ENCODE measurements at regions not wholly inside any gene's neighbourhood (a gene's known extent, or its start where the extent isn't known, plus 50 kb on each side); places are given as distances from the start of the nearest gene placed in this dataset.

DNA sequence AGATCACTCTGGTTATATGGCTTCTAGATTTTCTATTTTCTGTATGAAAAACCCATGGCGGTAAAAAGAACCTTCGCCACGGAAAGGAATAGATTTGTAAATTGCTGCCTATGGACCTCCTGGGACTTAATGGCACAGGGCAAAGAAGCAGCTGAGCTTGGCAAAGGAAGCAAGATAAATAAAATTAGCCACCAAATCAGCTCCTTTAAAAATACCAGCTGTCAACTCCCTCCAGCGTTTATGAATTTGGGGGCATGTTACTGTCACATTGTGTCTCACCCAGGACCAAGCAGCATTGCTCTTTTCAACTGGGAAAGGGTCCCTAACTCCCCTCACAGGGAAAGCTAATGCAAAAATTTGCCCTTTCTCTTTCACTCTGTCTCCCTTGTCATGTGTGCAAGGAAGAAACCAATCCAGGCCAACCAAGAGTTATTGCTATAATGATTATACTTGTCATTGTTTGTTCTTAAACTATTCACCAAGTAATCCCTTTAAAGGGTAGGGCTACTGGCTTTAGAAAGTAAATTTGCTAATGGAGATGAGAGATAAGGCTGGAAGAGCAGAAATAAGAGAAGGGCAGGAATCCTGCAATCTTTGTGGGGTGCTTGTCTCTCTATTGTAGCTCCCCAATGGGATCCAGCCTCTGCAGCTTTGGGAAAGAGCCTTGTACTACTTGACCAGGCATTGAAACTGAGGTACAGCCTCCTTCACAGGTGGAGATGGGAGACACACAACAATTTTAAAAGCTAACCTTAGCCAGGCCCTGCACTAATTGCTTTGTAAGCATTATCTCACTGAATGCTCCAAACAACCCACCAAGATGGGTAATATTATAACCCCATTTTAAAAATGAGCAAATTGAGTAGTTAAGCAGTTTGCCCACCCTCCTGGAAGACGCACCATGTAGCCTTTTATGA lies 119.1 kb upstream of the KLF7 start:
- no peak overlapping the region for H3K4me3 ChIP-seq
- no peak overlapping the region for H3K27ac ChIP-seq

DNA sequence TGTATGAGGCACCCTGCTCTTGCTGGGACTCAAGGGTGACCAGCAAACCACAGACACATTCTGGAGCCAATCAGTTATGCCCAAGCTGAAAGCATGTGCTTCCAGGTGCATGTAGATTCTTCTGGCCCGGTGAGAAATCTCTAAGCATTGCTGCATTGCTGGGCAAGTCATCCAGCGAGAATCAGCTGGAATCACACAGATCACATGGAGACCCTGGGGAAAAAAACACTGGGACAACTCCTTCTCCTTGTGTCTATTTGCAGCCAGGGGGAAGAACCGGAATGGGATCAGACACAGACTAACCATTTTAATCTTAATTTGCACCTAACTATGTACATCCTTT lies 119.7 kb upstream of the KLF7 start:
- Histone ChIP-seq H3K4me3 (no peak overlapping the region), H3K27ac (no peak overlapping the region)

DNA sequence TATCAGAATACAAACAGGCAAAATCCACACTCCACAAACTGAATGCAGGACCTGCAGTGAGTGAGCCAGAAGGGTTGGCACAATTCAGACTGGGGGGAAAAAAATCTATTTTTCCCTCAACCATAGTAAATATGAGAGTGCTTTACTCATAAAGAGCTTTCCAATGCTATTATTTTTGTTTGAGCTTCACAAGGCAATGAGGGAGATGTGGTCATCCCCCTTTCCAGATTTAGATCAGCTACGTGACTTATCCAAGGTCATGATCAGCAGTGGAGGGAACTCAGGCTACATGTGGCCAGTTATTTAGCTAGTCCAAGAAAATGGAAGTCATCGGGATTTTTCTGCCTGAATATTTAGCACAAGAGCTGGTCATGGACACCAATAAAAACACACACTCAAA lies 120.4 kb upstream of the KLF7 start:
- no peak overlapping the region for H3K4me3 ChIP-seq
- no peak overlapping the region for H3K27ac ChIP-seq

DNA sequence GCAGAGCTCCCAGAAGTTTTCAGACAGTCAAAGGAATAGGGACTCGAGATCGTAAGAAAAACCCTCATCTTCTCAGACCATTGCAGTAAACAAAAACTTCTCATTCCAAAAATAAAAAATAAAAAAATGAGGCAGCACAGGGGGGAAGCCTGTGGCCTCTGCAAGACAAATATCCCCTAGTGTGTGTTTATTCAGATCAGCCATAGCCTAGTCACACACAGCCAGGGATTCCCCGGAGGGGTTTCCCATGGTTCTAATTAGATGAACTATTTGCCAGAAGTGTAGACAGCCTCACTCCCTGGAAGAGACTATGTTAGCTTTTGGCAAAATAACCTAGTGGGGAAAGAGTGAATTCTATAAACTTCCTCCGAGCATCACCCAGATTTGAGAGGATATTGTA lies 122.9 kb upstream of the KLF7 start:
- Histone ChIP-seq H3K4me3 (no peak overlapping the region), H3K27ac (peak overlapping the region in 10 of 21 experiments; percentile 1 to 81 (median 32))

DNA sequence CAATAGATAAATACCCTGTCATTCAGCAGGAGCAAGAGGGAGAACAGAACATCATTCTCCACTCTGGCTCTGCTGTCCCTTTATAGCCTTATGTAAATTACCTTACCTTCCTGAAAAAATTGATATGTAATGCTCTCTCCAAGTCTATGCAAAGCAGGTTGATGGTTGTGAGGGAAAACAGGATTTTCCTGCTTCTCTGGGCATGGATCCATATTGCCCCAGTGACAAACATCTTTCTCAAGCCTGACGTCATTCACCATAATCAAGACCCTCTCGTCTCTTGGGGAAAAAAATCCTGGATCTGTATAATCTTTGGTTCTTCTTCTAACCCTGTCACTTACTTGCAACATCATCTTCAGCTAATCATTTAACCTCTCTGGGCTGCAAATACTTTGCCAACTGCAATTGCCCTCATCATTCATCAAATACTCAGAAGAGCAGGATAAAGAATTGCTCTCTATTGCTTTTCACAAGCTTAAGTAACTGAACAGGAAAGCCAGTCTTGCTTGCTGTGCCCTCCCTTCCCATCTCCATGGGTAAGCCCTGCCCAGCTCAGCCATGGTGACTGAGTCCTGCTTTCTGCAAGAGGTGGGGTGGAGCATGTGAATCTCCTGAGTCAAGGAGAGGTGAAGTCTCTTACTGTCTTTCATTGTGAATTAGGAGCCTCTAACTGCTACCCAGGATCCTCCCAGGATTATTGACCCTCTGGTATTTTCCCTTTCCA lies 123.7 kb upstream of the KLF7 start:
- Histone ChIP-seq H3K27ac (peak overlapping the region in 12 of 21 experiments; percentile 0 to 81 (median 25)), H3K4me3 (no peak overlapping the region)

DNA sequence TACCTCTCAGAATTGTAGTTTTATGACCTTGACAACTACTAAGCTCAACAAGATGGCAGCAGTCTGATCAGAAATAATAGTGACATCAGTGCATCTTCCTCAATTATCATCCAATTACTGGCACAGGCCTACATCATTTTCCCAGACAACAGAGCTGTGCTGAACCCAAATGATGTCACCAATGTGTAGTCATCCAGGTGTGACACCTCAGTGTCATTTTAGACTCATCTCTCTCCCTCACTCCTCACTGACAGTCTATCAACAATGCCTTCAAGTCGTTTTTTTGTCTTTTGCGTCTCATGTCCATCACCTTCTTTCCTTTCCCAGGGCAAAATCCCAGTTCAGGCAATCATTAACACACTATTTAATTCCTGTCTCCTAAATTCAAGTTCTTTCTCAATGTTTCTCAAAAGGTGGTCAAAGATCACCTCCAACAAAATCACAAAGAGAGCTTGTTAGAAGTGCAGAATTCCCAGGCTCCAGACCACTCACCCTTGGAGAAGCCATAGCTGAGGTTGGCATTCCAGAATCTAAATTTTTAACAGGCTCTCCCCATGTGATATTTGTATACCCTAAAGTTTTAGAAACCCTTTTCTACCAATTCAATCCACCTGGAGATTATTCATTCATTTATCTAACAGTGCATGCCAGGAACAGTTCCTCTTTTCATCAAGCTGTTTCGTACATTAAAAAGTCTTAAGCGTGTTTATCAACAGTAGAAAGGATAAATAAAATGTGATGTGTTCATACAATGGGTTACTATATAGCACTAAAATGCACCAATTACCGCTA lies 125.3 kb upstream of the KLF7 start:
- H3K4me3 ChIP-seq = no peak overlapping the region
- H3K27ac ChIP-seq = peak overlapping the region in 1 of 21 experiments; percentile 81

DNA sequence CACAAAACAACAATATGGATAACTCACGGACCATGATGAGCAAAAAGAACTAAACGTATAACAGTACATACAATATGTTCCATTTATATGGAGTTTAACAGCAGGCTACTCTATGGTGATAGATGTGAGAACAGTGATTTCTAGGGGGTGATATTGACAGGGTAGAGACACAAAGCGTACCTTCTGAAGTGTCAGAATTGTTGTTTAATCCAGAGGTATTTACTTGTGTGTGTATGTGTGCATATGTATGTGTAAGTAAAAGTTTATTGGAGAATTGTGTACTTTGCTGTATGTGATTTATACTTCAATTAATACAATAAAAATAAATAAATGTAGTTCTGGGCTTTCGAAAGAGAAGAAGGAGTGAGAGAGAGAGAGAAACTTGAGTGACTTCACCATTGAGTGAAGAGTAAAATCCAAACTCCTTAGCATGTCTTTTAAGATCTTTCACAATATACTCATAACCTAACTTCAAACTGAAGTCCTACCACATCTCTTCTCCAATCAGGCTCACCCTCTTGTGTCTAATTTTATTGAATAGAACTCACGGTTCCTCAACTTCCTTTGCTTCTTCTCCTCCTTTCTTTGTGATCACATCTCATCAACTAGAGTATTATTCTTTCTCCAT lies 126.0 kb upstream of the KLF7 start:
- Histone ChIP-seq H3K27ac (no peak overlapping the region), H3K4me3 (no peak overlapping the region)

DNA sequence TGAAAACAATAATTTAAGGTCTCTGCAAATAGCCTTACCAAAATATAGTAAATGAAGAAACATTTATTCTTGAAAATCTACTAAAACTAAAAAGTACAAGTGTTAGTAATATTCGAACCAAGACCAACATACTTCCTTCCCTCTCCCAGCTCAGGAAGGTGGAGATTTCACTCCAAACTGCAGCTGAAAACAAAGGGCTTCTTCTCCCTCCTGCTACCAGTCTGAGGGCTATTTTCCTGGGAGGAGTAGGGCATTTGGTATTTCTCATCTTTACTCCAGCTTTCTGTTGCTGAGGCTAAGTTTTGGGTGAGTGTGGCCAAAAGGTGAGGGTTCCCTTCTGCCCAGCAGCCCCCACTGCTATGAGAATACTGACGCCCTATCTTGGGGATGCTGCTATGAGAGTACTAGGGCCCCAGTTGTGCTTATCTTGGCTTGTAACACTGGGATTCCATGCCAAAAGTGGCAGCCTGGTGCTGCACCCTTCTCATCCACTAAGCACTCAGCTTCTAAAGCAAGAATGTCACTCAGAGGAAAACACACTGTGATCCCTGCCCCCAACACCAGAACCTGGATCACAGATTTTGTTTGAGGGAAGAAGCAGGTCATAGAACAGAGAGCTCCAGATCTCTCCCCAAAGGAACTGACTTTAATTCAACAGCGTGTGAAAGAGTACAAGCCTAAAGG lies 130.7 kb upstream of the KLF7 start:
- H3K27ac ChIP-seq = no peak overlapping the region

DNA sequence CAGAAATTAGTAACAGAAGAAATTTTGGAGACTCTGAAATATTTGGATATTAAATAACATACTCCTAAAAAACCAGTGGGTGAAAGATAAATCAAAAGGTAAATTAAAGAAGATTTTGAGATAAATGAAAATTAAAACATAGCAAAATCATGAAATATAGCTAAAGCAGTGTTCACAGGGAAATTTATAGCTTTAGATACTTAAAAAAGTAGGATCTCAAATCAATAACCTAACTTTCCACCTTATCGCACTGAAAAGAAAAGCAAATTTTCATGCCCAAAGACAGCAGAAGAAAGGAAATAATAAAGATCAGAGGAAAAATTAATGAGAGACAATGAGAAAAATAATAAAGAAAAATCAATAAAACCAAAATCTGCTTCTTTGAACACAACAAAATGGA lies 135.1 kb upstream of the KLF7 start:
- Histone ChIP-seq H3K4me3 (no peak overlapping the region), H3K27ac (no peak overlapping the region)

More for the DNA sequence above, 130.7 kb upstream of the KLF7 start:
- no peak overlapping the region for H3K4me3 ChIP-seq

DNA sequence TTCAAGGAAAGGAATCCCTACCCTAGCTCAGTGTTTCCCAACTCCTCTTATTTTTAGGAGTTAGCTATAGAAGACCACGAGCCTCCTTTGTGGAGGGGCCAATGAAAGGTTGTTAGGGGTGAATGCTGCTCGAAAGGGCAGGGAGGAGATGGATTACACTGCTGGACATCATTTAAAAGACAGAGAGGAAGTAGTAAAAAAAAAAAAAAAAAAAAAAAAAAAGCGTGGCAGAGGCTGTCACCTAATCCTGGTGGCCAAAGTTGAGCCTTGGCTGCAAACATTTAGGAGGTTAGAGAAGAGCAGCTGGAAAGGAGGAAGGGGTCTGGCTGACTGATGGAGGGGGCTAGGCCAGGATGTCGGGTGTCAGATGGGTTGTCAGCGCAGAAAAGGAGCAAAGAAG lies 139.0 kb upstream of the KLF7 start:
- H3K27ac ChIP-seq = no peak overlapping the region

DNA sequence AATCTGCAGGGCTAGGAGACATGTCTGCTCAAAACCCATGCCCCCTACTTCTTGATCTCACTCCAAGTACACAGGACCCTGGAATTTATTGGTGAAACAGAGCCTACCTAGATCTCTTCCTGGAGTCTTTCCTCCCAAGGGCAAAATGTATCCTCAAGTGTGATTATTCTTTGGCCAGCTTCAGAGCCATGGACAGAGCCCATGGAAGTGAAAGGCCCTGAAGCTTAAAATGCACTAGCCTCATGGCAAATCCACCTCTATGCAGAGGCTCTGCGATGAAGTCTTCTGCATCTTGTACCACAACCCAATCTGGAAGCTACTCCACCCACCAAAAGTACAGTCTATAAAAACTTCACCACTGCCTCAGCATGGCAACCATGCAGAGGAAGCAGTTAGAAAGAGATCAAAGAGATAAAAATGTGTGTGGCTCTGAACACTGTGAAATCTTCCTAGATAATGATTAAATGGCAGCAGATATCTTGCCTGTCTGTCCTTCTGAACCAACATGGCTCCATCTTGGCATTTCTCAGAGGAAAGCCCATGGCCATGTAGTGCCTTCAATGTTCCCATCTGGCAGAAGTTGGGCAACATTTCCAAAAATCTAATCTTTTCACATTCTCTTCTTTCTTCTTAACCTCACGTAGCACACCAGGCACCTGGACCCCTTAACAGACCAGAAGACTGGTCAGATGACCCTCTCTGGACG lies 142.9 kb upstream of the KLF7 start:
- no peak overlapping the region for H3K4me3 ChIP-seq
- H3K27ac ChIP-seq = no peak overlapping the region

More for the DNA sequence above, 139.0 kb upstream of the KLF7 start:
- no peak overlapping the region for H3K4me3 ChIP-seq

DNA sequence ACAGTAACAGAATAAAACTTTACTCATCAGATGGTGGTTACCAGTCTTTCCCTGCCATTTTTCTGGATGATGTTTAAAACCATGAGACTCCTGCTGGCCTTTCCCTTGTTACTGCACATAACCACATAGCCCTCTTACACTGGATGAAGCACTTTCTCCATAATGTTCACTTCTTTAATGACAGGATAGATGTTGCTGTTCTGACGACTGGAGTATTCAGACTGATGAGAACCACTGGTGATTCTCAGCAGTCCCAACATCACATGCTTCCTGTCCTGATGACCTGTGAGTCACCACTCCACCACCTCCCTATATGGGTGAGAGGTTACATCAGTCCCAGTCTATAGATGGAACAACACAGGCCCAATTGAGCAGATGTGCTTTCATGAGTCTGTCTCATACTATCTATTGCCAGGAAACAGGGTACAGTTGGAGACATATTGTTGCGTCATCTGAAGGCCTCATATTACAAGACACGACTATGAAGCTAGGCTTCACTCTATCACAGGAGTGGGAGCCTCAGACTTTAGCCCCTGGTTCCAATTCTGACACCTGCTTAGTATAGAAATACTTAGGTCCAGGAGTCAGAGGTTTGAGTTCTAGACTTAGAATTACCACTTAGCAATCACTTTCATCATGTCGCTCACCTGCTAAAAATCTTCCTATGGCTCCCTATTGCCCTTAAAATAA lies 145.7 kb upstream of the KLF7 start:
- peak overlapping the region in 6 of 21 experiments; percentile 10 to 54 (median 36) for H3K27ac ChIP-seq

DNA sequence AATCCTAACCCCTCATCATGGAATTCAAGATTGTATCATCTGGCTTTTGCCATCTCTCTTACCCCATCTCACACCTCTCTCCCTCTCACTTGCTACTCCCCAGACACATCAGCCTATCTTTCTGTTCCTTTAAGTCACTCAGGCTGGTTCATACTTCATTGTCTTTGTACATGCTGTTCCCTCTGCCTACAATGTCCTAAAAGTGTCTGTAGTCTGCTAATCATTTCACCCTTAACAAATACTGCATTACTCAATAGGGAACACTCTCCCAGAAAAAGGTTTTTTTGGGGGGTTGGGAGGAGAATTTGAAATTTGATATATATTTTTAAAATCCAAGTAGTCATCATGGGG lies 146.2 kb upstream of the KLF7 start:
- no peak overlapping the region for H3K4me3 ChIP-seq
- peak overlapping the region in 4 of 21 experiments; percentile 7 to 52 (median 29) for H3K27ac ChIP-seq

More for the DNA sequence above, 145.7 kb upstream of the KLF7 start:
- H3K4me3 ChIP-seq = no peak overlapping the region

DNA sequence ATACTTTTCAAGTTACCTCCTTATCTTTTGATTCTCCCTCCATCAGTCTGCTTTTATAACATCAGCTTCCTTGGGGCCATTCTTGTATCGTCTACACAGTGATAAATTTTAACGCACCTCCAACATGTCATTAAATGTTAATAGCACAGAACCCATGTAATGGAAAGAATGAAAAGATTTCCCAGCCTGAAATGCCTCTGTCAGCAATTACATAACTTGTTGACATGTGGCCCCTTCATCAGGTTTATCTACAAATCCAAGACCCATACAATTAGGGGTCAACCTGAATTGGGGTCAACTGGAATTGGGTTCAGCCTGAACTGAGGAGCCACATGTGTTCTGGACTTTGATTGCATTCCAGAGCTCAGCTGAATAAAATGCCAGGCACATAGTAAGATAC lies 148.2 kb upstream of the KLF7 start:
- no peak overlapping the region for H3K4me3 ChIP-seq

DNA sequence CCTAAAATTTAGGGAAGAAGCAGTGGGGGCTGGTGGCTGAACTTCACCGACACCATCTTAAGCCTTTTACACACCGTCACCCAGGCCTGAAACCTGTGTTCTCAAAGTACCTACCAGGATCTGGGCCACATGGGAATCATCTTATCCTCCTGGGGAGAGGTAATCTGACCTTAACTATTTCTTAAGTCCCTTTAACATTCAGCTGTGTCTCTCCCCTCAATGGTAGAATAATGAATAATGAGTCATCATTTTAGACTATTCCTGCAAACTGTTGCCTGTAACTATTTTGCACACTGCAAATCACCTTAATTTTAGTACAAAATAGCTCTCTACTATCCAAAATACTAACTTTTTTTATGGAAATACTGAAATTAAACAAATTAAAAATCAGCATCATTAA lies 149.4 kb upstream of the KLF7 start:
- Histone ChIP-seq H3K27ac (no peak overlapping the region), H3K4me3 (no peak overlapping the region)

More for the DNA sequence above, 148.2 kb upstream of the KLF7 start:
- H3K27ac ChIP-seq = no peak overlapping the region

DNA sequence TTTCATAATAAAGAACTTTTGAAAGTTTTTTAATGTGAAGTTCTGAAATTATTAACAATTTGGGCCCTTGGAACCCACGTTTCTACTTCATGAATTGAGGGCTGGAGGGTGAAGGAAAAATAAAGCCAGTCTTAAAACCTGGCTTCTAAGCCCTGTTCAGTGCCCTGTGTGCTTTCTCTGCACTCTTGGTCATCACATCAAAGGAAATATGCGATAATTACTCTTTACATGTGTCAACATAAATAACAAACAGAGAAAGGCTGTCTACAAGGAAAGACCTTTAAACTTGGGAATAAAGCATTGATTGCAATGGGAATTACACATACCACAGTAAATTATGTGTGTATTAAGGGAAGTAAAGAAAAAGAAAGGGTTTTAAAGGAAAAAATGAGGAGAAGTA lies 150.7 kb upstream of the KLF7 start:
- Histone ChIP-seq H3K4me3 (no peak overlapping the region), H3K27ac (no peak overlapping the region)

DNA sequence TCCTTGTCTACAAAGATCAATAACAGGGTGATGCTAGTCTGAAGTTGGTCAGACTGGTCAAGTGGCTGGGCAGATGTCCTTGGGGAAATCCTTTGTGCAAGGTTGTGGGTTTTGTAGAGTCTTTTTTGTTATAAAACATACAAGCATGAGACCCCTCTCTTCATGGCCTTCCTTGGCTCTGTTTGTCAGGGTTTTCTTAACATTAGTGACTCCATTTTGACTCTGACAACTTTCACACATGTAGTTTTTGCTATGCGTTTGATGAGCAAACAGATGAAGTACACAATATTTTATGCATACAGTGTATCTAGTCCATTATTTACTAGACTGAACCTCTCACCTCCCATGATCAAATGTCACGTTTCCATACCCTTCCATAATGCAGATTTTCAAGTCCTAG lies 151.2 kb upstream of the KLF7 start:
- no peak overlapping the region for H3K4me3 ChIP-seq
- no peak overlapping the region for H3K27ac ChIP-seq

DNA sequence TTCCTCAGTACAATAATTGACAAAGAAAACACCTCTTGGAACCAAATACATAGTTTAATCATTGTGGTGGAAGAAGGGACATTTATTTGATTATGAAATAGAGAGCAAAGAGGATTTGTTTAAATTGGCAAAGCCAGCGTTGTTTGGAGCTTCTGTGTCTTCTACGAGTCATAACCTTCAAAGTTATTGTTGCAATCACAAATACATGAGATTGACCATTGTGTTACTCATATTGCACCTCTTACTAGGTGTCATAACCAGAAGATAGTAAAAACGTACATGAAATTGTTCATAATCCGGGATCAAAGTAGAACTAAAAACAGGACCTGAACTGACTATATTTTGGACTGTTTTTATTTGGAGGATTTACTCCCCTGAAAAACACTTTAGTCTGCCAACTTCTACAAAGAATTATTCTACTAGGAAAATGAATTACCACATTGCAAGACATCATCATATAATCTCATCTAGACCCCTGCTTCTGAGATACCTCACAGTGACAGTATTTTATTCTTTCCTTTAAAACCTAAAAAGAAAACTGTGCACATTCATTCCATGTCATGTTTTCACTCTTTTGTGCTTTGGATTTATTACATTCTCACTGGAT lies 151.7 kb upstream of the KLF7 start:
- Histone ChIP-seq H3K27ac (no peak overlapping the region), H3K4me3 (no peak overlapping the region)

Measured in skin epidermis (tissue), 12 donors.